SK-N-MC (cell line): ENCODE measurements at regions not wholly inside any gene's neighbourhood (a gene's known extent, or its start where the extent isn't known, plus 50 kb on each side); places are given as distances from the start of the nearest gene placed in this dataset.

Experiments used
- DNase-seq: peaks from one replicate; pipeline ENCODE4 v3.0.0-alpha.2; 2011; ENCODE audit warnings: low read depth, low spot score
- H3K27ac ChIP-seq: fragments of 200-600 bp; sonication (generic); 2 replicates; pipeline ENCODE4 v1.5.1; 2016; ENCODE audit warnings: mixed run types
- H3K36me3 ChIP-seq: fragments of 200-600 bp; sonication (generic); 2 replicates; pipeline ENCODE4 v1.6.1; 2017; ENCODE audit warnings: antibody characterized with exemption, low read length, mixed read lengths; ENCODE audit not compliant: insufficient read depth
- H3K4me3 ChIP-seq: fragments of 200-600 bp; sonication (generic); 2 replicates; pipeline ENCODE4 v1.5.1; 2016
- H3K9ac ChIP-seq: fragments of 200-600 bp; sonication (generic); 2 replicates; pipeline ENCODE4 v1.8.0; 2017; ENCODE audit warnings: mixed run types, mixed read lengths; ENCODE audit not compliant: insufficient read length
- H3K9me3 ChIP-seq: fragments of 200-600 bp; sonication (generic); 2 replicates; pipeline ENCODE4 v1.6.1; 2017; ENCODE audit warnings: low read depth, mild to moderate bottlenecking, antibody characterized with exemption, low read length, moderate library complexity, mixed read lengths
- EZH2 ChIP-seq: fragments of 200-600 bp; sonication (generic); IDR thresholded peaks from one replicate; pipeline ENCODE4 v1.6.1; 2017; ENCODE audit warnings: antibody characterized with exemption
- FOXP2 ChIP-seq: optimal IDR thresholded peaks from 2 replicates; pipeline ENCODE3; 2011; ENCODE audit warnings: mild to moderate bottlenecking, moderate library complexity; ENCODE audit not compliant: insufficient read depth; ENCODE audit errors: extremely low read length, control extremely low read depth
- POLR2AphosphoS5 ChIP-seq: IDR thresholded peaks from 2 replicates; pipeline ENCODE4 v1.6.1; 2012; ENCODE audit warnings: mild to moderate bottlenecking, low read depth, low read length, borderline replicate concordance

DNA sequence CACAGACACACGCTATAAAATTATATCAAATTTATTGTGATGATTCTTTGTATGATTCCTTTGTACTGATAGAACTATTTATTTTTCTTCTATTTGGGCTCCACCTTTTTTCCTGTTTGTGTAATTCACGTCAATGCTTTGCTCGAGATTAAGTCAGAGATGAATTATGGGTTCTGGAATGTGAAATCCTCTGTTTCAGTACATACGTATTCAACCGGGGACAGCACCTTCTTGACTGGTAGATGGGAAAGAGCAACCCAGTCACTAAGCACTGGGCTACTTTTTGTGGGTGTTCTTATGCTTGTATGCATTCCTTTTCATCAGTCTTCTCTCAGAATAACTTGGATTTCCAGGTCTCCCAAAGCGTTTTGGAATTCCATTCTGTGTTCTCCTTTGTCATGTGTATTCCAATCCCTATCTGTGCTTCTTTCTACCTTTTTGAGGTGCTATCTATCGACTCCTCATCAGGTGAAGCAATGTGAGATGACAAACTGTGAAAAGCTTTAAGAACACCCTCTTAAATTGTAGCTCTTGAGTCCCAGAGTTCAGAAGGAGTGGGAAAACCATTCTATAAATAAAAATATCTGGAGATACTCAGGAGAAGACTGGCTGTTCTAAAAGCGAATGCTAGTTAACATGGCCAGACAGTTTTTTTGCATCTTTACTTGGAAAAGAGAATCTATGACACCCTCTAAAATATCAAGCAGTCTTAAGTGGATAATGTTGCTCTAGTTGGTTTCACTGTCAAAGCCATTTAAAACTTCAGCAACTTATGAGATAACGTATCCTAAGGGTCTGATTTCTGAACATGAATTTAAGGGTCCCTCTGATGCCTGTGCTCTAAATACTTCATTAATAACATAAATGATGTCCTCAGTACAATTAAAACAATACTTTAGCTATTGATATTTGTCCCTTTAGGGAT, 197.7 kb upstream of the PREP start:
- Histone ChIP-seq H3K27ac (no peak overlapping the region), H3K9me3 (no peaks in the 10 kb centered on the region), H3K36me3 (no peaks in the 10 kb centered on the region), H3K4me3 (no peak overlapping the region), H3K9ac (no peak overlapping the region)
- TF ChIP-seq POLR2AphosphoS5 = no peak
- TF ChIP-seq FOXP2 = no peak
- no peak for TF ChIP-seq EZH2
- DNase-seq = no peak

DNA sequence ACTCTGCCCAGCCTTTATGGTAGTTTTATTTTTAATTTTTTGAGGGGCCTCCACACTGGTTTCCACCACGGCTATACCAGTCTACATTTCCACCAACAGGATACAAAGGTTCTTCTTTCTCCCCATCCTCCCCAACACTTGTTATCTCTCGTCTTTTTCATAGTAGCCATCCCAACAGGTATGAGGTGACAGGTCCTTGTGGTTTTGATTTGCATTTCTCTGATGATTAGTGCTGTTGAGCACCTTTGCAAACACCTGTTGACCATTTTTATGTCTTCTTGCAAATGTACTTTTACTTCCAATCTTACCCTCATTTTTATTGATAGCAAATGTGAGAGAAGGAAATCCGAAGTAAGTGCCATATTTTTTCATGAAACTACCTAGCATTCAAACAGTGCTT, 195.4 kb upstream of the PREP start:
- no peak for DNase-seq
- Histone ChIP-seq H3K4me3 (no peak overlapping the region), H3K9ac (no peak overlapping the region), H3K36me3 (no peaks in the 10 kb centered on the region), H3K9me3 (no peaks in the 10 kb centered on the region), H3K27ac (no peak overlapping the region)
- TF ChIP-seq FOXP2 = no peak
- no peak for TF ChIP-seq POLR2AphosphoS5
- TF ChIP-seq EZH2 = no peak

DNA sequence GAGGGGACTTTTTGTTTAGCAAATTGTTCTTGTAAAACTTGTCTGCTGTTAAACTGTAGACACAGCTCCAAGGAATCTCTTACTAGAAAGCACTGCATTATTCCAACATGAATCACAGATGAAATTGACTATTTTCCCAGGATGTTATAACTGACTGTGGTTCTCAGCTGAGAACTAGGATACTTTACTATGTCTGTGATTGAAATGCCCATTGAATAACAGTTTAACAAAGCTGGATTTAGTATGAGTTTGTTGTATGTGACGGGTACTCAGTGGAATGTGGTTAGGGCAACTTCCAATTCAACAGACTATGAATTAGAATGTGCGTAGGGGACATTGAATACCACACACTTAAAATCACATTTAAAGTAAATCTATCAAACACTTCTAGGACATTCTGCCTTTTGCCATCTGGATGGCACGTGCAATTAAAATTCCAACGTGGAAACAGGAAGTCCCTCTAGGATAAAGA, 193.4 kb upstream of the PREP start:
- no peak overlapping the region for H3K9ac ChIP-seq
- H3K9me3 ChIP-seq = no peaks in the 10 kb centered on the region
- TF ChIP-seq EZH2 (no peak), FOXP2 (no peak), POLR2AphosphoS5 (no peak)
- no peak overlapping the region for H3K4me3 ChIP-seq
- no peak for DNase-seq
- H3K27ac ChIP-seq = no peak overlapping the region
- H3K36me3 ChIP-seq = no peaks in the 10 kb centered on the region

DNA sequence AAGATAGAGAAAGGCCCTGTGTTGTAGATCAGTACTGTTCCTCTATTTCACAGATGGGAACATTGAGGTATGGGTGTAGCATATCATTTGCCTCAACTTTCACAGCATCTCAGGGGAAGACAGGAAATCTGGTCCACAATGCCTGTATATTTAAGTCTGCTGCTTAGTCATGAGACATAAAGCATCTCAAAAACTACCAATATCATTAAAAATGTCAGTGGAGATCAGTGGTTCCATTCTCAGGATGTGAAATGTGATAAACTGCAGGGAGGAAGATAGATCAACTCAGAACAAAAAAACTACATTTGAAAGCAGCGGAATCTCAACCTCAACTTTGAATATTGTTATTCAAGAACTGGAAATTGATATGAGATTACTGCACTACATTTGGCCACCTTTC, 192.9 kb upstream of the PREP start:
- no peak overlapping the region for H3K27ac ChIP-seq
- TF ChIP-seq FOXP2 = no peak
- TF ChIP-seq POLR2AphosphoS5 = no peak
- no peak for TF ChIP-seq EZH2
- H3K9me3 ChIP-seq = no peaks in the 10 kb centered on the region
- H3K36me3 ChIP-seq = no peaks in the 10 kb centered on the region
- no peak overlapping the region for H3K9ac ChIP-seq
- H3K4me3 ChIP-seq = no peak overlapping the region
- DNase-seq = no peak

DNA sequence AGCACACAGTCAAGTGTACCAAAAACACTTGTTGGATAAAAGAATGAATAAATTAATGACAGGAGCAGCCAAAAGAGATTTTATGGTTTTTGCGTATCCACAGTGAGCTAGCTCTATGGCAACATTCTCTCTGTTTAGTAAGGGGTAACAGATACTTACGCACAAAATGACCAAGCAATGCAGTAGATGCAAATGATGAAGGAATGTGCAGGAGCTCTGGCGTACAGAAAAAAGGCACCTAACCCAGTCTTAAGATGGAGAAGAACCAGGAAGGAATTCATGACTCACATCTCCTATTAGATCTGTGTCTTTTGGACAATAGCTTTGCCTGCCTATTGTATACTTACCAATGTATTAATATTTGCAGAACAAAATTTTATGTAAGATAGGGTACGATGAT, 191.9 kb upstream of the PREP start:
- Histone ChIP-seq H3K36me3 (no peaks in the 10 kb centered on the region), H3K27ac (no peak overlapping the region), H3K9me3 (no peaks in the 10 kb centered on the region), H3K4me3 (no peak overlapping the region), H3K9ac (no peak overlapping the region)
- no peak for DNase-seq
- TF ChIP-seq POLR2AphosphoS5 (no peak), EZH2 (no peak)

DNA sequence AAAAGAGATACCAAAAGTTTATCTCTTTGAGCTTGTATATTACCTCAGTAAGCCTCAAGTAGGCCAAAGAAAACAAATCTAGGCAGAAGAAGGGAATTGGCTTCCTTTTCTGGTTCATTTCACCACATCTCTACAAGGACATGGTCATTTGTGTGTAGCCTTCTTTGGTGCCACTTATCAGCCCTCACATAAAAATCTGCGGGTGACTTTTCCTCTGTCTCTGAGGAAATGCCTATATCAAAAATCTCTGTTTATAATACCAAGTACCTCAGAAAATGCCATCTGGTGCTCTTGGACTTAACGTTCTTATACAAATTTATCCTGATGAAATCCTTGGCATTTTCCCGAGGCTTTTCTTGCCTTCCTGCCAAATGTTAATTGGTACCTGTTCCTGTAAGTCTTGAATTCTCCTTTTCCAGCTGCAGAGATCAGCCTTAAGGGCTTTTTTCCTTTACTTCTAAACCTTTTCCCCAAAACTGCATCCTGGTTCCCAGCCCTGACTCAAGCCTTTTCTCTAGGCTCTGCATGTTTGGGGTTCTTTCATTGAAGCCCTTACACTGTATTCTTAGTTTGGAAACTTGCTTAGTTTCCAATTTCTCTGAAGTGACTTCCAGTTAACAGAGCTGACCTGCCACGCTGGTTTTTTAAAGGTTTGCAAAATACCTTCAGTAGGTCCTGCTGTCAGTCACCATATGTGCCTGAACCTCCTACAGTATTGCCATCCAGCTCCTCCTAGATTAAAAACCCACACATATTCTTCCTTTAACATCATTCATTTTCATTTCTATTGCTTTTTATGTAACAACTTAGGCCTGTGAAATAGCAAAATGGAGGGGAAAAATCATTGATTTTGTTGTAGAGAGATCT, 191.2 kb upstream of the PREP start:
- Histone ChIP-seq H3K9ac (no peak overlapping the region), H3K4me3 (no peak overlapping the region), H3K9me3 (no peaks in the 10 kb centered on the region), H3K36me3 (no peaks in the 10 kb centered on the region), H3K27ac (no peak overlapping the region)
- DNase-seq = no peak
- TF ChIP-seq EZH2 (no peak), FOXP2 (no peak), POLR2AphosphoS5 (no peak)

DNA sequence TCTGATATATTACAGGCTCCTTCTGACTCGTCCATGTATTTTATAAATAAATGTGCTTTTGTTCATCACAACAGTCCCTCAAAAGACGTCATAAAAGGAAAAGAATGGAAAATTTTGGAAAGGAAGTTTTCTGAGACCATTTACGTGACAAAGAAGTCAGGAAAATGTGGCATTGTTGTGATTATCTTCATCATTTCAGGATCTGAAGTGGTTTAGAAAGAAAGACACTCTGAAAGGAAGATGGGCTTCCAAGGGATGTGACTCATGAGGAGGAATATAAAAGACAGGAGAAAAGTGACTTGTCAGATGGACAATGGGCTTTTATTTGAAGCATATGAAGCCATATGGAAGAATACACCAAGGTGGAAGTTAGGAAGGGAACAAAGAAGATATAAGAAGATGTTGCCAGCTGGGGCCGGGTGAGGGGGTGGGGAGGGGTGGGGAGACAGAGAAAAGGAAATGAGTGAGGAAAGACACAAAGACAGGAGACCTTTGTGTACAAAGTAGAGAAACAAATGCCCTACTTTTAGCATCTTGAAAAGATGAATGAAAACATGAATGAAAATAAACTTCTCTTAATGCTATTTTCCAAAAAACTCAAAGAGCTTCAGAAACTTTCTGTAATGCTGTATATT, 190.3 kb upstream of the PREP start:
- H3K27ac ChIP-seq = no peak overlapping the region
- H3K36me3 ChIP-seq = no peaks in the 10 kb centered on the region
- TF ChIP-seq POLR2AphosphoS5 (no peak), EZH2 (no peak), FOXP2 (no peak)
- no peak overlapping the region for H3K4me3 ChIP-seq
- H3K9ac ChIP-seq = no peak overlapping the region
- H3K9me3 ChIP-seq = no peaks in the 10 kb centered on the region
- no peak for DNase-seq

DNA sequence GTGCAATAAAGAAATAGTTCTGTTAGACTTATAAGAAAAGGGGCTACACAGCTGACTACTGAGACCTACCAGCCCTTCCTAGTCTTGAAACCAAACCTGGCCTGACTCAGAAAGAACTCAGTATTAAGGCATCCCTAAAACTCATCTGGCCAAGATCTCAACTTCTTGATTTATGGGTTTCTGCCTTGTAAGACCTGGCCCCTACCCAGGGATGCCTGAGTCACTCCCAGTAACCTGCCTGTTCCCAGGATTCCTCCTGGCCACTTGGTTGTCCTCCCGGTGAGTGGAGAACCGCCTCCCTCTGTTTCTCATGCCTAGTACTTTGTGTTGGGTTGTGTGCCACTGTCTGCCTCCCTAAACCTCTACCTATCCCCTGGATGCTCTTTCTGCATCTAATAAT, 189.4 kb upstream of the PREP start:
- no peak overlapping the region for H3K4me3 ChIP-seq
- no peak overlapping the region for H3K27ac ChIP-seq
- H3K9ac ChIP-seq = no peak overlapping the region
- DNase-seq = no peak
- TF ChIP-seq EZH2 (no peak), POLR2AphosphoS5 (no peak), FOXP2 (no peak)
- no peaks in the 10 kb centered on the region for H3K9me3 ChIP-seq
- H3K36me3 ChIP-seq = no peaks in the 10 kb centered on the region
